ENCODE measurements at regions not wholly inside any gene's neighbourhood (a gene's known extent, or its start where the extent isn't known, plus 50 kb on each side); places are given as distances from the start of the nearest gene placed in this dataset.

DNA sequence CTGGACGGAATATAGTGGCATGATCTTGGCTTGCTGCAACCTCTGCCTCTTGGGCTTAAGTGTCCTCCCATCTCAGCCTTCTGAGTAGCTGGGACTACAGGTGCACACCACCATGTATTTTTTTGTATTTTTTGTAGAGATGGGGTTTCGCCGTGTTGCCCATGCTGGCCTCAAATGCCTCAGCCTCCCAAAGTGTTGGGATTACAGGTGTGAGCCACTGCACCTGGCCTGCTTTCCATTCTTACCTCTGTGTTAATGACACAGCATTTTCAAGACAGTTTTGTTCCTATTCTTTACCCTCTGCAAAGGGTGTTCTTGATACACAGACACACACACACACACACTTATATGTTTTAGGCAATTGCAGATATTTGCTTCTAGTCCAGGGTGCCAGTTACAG lies 113.3 kb downstream of the LRRC70 start (continued):
- TF ChIP-seq ELK1 (IDR thresholded peaks at IDR 0.05; ENCODE audit: low read depth, low read length), result no peak
- TF ChIP-seq STAT1 (conservative IDR thresholded peaks at IDR 0.05), result no peak
- TF ChIP-seq ATF3 (IDR thresholded peaks at IDR 0.05; ENCODE audit: borderline replicate concordance, extremely low read depth, low read depth, low read length), result no peak
- no peak for TF ChIP-seq KDM1A (IDR thresholded peaks at IDR 0.05; ENCODE audit: borderline replicate concordance)
- no peak for TF ChIP-seq POLR2A (IDR thresholded peaks at IDR 0.05; ENCODE audit: low read depth, low read length)
- no peak for TF ChIP-seq NFYB (IDR thresholded peaks at IDR 0.05; ENCODE audit: insufficient read depth, low read depth, low read length)
- no peak for TF ChIP-seq MYC (IDR thresholded peaks at IDR 0.05; ENCODE audit: insufficient read depth, insufficient read length, insufficient replicate concordance, low read length, severe bottlenecking)

- intact Hi-C loops (cut with micrococcal nuclease; ENCODE audit: unreplicated experiment) (no loop called here), in situ Hi-C loops (cut with MboI) (no loop called here)
- H3K79me2 ChIP-seq (ENCODE audit: control insufficient read depth, insufficient read depth, low read length), result no peaks in the 10 kb centered on the region
- H3K4me2 ChIP-seq (ENCODE audit: control insufficient read depth, insufficient read depth), result no peak overlapping the region
- CTCF ChIA-PET, result interaction anchor here (1.0 to 1.5 kb wide), 2 partner anchors 19 to 230 kb away, joined by 3 to 6 read pairs; no protein-coding TSS in a partner anchor
- TF ChIP-seq FOXK2 (IDR thresholded peaks at IDR 0.05) (no peak), HDAC6 (IDR thresholded peaks at IDR 0.05; ENCODE audit: unreplicated experiment) (no peak), IKZF2 (IDR thresholded peaks at IDR 0.05) (no peak), JUNB (IDR thresholded peaks at IDR 0.05) (no peak), RB1 (IDR thresholded peaks at IDR 0.05; ENCODE audit: borderline replicate concordance) (no peak), GATAD2B (conservative IDR thresholded peaks at IDR 0.05; ENCODE audit: low read depth) (0 out of 2 replicates have a peak, but pooled peaks have one; percentile 14)
- TF ChIP-seq, protein P1, sequence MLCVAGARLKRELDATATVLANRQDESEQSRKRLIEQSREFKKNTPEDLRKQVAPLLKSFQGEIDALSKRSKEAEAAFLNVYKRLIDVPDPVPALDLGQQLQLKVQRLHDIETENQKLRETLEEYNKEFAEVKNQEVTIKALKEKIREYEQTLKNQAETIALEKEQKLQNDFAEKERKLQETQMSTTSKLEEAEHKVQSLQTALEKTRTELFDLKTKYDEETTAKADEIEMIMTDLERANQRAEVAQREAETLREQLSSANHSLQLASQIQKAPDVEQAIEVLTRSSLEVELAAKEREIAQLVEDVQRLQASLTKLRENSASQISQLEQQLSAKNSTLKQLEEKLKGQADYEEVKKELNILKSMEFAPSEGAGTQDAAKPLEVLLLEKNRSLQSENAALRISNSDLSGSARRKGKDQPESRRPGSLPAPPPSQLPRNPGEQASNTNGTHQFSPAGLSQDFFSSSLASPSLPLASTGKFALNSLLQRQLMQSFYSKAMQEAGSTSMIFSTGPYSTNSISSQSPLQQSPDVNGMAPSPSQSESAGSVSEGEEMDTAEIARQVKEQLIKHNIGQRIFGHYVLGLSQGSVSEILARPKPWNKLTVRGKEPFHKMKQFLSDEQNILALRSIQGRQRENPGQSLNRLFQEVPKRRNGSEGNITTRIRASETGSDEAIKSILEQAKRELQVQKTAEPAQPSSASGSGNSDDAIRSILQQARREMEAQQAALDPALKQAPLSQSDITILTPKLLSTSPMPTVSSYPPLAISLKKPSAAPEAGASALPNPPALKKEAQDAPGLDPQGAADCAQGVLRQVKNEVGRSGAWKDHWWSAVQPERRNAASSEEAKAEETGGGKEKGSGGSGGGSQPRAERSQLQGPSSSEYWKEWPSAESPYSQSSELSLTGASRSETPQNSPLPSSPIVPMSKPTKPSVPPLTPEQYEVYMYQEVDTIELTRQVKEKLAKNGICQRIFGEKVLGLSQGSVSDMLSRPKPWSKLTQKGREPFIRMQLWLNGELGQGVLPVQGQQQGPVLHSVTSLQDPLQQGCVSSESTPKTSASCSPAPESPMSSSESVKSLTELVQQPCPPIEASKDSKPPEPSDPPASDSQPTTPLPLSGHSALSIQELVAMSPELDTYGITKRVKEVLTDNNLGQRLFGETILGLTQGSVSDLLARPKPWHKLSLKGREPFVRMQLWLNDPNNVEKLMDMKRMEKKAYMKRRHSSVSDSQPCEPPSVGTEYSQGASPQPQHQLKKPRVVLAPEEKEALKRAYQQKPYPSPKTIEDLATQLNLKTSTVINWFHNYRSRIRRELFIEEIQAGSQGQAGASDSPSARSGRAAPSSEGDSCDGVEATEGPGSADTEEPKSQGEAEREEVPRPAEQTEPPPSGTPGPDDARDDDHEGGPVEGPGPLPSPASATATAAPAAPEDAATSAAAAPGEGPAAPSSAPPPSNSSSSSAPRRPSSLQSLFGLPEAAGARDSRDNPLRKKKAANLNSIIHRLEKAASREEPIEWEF (IDR thresholded peaks at IDR 0.05; ENCODE audit: insufficient replicate concordance, low read depth, low read length), result no peak
- TF ChIP-seq, protein P2, sequence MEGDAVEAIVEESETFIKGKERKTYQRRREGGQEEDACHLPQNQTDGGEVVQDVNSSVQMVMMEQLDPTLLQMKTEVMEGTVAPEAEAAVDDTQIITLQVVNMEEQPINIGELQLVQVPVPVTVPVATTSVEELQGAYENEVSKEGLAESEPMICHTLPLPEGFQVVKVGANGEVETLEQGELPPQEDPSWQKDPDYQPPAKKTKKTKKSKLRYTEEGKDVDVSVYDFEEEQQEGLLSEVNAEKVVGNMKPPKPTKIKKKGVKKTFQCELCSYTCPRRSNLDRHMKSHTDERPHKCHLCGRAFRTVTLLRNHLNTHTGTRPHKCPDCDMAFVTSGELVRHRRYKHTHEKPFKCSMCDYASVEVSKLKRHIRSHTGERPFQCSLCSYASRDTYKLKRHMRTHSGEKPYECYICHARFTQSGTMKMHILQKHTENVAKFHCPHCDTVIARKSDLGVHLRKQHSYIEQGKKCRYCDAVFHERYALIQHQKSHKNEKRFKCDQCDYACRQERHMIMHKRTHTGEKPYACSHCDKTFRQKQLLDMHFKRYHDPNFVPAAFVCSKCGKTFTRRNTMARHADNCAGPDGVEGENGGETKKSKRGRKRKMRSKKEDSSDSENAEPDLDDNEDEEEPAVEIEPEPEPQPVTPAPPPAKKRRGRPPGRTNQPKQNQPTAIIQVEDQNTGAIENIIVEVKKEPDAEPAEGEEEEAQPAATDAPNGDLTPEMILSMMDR (IDR thresholded peaks at IDR 0.05 in 2 of 3, conservative IDR thresholded peaks at IDR 0.05 in 1 of 3; ENCODE audit: control insufficient read depth in 2 of 3, extremely low read depth in 1 of 3, insufficient read depth in 1 of 3, low read depth in 3 of 3, low read length in 3 of 3), result no peak
- H4K20me1 ChIP-seq (ENCODE audit: control insufficient read depth, insufficient read depth), result no peaks in the 10 kb centered on the region
- POLR2A ChIA-PET, result no interaction called here
- no peak overlapping the region for H3K4me3 ChIP-seq
- H3K36me3 ChIP-seq (ENCODE audit: control insufficient read depth in 2 of 2, insufficient read depth in 2 of 2, low read length in 1 of 2), result no peaks in the 10 kb centered on the region
- SMC1A ChIA-PET (ENCODE audit: uncharacterized antibody, unreplicated experiment), result interaction anchor here (1.0 to 2.2 kb wide), 4 partner anchors 17 to 247 kb away, joined by 3 to 9 read pairs (median 4); partner anchors contain the start of gene LRRC70
- no peak for FAIRE-seq
- BruUV-seq (replicated peaks), result no TSS peak
- H3K27ac ChIP-seq (ENCODE audit: control insufficient read depth, insufficient read depth), result no peak overlapping the region
- ATAC-seq, result peak; percentile 54
- RAD21 ChIA-PET (ENCODE audit: unreplicated experiment), result interaction anchor here (0.6 to 1.0 kb wide), 2 partner anchors 29 to 233 kb away, joined by 3 to 5 read pairs; no protein-coding TSS in a partner anchor
- H3K4me1 ChIP-seq (ENCODE audit: control insufficient read depth, insufficient read depth, low read length), result peaks cover 4% of the 10 kb centered on the region; the same call in 1 of the 2 replicates
- WGBS (ENCODE audit: insufficient coverage, insufficient replicate concordance, low lambda C conversion rate, missing lambda C conversion rate), result 79% methylated on average over 6 of the region's 6 CpGs
- H3K9ac ChIP-seq (ENCODE audit: control insufficient read depth, insufficient read depth, low read length), result no peak overlapping the region
- H3K27me3 ChIP-seq (replicated peaks in 1 of 2; ENCODE audit: control insufficient read depth in 2 of 2, insufficient read depth in 2 of 2, low read length in 1 of 2), result no peaks in the 10 kb centered on the region
- no peak overlapping the region; the same call in 1 of the 2 replicates for H2AFZ ChIP-seq (ENCODE audit: control insufficient read depth, low read depth, low read length)
- no peaks in the 10 kb centered on the region for H3K9me3 ChIP-seq (replicated peaks; ENCODE audit: control insufficient read depth, insufficient read depth, low read length)
- no peak for DNase-seq (ENCODE audit: low read depth, low spot score)
Observed at GRCh38 chr5:62690421-62690820, 111.8 kb downstream of the LRRC70 start.

Data from GM12878 (cell line).